Upper lobe of right lung (tissue), 1 donor: ENCODE measurements at regions not wholly inside any gene's neighbourhood (a gene's known extent, or its start where the extent isn't known, plus 50 kb on each side); places are given as distances from the start of the nearest gene placed in this dataset.

Experiments used
- ATAC-seq: fragments of 200-7000 bp; cut with Tn5 transposase; one replicate; pipeline ENCODE4 v1.9.1; 2020; ENCODE audit warnings: mild to moderate bottlenecking, moderate library complexity
- DNase-seq: peaks from one replicate; pipeline ENCODE4 v3.0.0-alpha.2; 2020
- H3K27ac ChIP-seq: fragments of 200-600 bp; one replicate; pipeline ENCODE4 v1.8.0; 2022
- H3K27me3 ChIP-seq: fragments of 200-600 bp; one replicate; pipeline ENCODE4 v1.8.0; 2022; ENCODE audit warnings: mild to moderate bottlenecking
- H3K36me3 ChIP-seq: fragments of 200-600 bp; one replicate; pipeline ENCODE4 v1.8.0; 2022
- H3K4me1 ChIP-seq: fragments of 200-600 bp; one replicate; pipeline ENCODE4 v1.8.0; 2022
- H3K4me3 ChIP-seq: fragments of 200-600 bp; one replicate; pipeline ENCODE4 v1.8.0; 2022; ENCODE audit warnings: mild to moderate bottlenecking
- H3K9me3 ChIP-seq: fragments of 200-600 bp; one replicate; pipeline ENCODE4 v1.8.0; 2022
- intact Hi-C: fragments of 100-400 bp; cut with DNase I; formaldehyde crosslinking; loops from one replicate; pipeline ENCODE4 v1.11.0; 2022
- TF ChIP-seq, protein P1 (sequence below): fragments of 200-600 bp; IDR thresholded peaks from one replicate; pipeline ENCODE4 v1.8.0; 2022; ENCODE audit warnings: antibody characterized with exemption
- donor health status: DM: no; HTN: yes; CAD: no; lungs with severe emphysema.

DNA sequence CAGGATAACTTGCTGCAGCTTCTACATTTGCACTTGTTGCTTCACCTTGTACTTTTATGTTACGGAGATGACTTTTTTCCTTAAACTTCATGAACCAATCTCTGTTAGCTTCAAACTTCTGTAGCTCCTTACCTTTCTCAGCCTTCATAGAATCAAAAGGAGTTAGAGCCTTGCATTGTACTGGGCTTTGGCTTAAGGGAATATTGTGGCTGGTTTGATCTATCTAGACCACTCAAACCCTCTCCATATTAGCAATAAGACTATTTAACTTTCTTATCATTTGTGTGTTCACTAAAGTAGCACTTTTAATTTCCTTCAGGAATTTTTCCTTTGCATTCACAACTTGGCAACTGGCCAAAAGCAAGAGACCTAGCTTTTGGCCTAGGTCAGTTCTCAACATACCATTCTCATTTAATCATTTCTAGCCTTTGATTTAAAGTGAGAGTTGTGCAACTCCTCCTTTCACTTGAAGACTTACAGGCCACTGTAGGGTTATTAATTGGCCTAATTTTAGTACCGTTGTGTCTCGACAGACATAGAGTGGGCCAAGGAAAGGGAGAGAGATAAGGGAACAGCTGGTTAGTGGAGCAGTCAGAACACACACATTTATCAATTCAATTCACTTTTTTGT, 63.7 kb downstream of the SHOC1 start:
- no peak for DNase-seq
- peak; percentile 68 for ATAC-seq
- H3K9me3 ChIP-seq: no peaks in the 10 kb centered on the region
- H3K27me3 ChIP-seq: no peaks in the 10 kb centered on the region
- intact Hi-C loops: no loop called here
- TF ChIP-seq, protein P1, sequence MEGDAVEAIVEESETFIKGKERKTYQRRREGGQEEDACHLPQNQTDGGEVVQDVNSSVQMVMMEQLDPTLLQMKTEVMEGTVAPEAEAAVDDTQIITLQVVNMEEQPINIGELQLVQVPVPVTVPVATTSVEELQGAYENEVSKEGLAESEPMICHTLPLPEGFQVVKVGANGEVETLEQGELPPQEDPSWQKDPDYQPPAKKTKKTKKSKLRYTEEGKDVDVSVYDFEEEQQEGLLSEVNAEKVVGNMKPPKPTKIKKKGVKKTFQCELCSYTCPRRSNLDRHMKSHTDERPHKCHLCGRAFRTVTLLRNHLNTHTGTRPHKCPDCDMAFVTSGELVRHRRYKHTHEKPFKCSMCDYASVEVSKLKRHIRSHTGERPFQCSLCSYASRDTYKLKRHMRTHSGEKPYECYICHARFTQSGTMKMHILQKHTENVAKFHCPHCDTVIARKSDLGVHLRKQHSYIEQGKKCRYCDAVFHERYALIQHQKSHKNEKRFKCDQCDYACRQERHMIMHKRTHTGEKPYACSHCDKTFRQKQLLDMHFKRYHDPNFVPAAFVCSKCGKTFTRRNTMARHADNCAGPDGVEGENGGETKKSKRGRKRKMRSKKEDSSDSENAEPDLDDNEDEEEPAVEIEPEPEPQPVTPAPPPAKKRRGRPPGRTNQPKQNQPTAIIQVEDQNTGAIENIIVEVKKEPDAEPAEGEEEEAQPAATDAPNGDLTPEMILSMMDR: no peak
- H3K4me1 ChIP-seq: no peaks in the 10 kb centered on the region
- no peak overlapping the region for H3K4me3 ChIP-seq
- no peak overlapping the region for H3K27ac ChIP-seq
- no peaks in the 10 kb centered on the region for H3K36me3 ChIP-seq

DNA sequence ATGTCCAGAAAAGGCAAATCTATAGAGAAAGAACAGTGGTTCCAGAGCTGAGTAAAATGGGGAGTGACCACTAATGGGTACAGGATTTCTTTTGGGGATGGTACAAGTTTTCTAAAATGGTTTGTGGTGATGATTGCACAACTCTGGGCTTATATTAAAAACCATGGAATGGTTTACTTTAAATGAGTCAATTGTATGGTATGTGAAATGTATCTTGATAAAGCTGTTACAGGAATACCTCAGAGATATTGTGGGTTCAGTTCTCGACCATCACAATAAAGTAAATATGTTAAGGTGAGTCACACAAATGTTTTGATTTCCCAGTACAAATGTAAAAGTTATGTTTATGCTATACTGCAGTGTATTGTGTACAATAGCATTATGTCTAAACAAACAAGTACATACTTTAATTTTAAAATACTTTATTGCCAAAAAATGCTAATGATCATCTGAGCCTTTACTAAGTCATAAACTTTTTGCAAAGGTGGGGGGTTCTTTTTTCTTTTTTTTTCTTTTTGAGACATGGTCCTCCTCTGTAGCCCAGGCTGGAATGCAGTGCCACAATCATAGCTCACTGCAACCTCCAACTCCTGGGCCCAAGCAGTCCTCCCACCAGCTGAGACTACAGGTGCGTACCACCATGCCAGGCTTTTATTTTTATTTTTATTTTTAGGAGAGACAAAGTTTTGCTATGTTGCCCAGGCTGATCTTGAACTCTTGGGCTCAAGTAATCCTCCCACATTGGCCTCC, 65.9 kb downstream of the SHOC1 start:
- TF ChIP-seq, protein P1: no peak
- Histone ChIP-seq H3K27me3 (no peaks in the 10 kb centered on the region), H3K36me3 (no peaks in the 10 kb centered on the region), H3K27ac (no peak overlapping the region), H3K9me3 (no peaks in the 10 kb centered on the region), H3K4me1 (no peaks in the 10 kb centered on the region), H3K4me3 (no peak overlapping the region)
- no peak for DNase-seq
- ATAC-seq: no peak
- intact Hi-C loops: no loop called here

DNA sequence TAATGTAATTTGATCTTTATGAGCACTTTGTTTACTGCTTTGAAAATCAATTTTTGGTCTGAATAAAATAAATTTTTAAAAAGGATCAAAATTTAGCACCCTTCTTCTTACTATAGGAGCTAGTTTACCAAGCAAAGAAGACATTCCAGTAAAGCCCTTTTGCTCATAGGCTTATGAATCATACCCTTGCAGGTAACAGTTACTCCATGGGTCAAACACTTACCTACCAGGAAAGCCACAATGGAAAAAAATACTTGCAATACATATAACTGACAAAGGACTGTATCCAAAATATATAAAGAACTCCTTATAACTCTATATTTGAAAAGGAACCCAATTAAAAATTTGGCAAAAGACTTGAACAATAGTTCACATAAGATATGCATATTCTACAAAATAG, 66.6 kb downstream of the SHOC1 start:
- Histone ChIP-seq H3K27me3 (no peaks in the 10 kb centered on the region), H3K9me3 (no peaks in the 10 kb centered on the region), H3K27ac (no peak overlapping the region), H3K4me1 (no peaks in the 10 kb centered on the region), H3K4me3 (no peak overlapping the region), H3K36me3 (no peaks in the 10 kb centered on the region)
- DNase-seq (no peak), ATAC-seq (no peak)
- intact Hi-C loops: no loop called here
- TF ChIP-seq, protein P1: no peak

DNA sequence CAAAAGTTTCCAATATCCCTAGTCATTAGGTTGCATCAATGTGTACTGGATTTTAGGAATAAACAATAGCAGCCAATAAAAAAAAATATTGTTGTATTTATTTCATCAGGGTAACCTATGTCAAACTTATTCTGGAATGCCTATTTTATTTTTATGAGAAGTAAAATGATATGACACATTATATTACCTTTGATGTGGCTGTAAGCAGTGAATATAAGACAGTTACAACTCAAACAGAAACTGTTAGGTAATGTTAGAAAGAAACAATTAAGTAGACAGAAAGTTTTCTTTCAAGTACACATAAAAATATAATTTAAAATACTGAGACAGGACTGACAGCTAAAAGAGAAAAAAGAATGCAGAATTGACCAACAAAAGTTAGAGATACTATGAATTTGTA, 65.5 kb downstream of the GNG10 start:
- intact Hi-C loops: no loop called here
- no peaks in the 10 kb centered on the region for H3K4me1 ChIP-seq
- ATAC-seq: no peak

DNA sequence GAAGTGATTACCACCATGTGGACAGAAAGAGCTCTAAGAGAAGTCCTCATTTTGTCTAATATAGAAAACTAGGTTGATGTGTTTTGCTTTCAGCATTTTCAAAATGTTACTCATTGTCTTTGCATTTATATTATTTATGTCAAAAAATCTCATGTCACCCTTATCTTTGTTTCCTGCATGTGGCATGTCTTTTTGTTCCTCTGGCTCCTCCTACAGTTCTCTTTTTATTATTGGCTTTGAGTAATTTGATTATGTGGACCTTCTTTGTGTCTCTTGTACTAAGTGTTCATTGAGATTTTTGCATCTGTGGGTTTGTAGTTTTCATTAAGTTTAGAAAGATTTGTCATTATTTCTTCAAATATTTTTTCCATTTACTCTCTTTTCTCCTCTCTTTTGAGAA, 58.8 kb downstream of the GNG10 start:
- TF ChIP-seq, protein P1: peak; percentile 14
- intact Hi-C loops: no loop called here
- ATAC-seq (no peak), DNase-seq (no peak)
- no peaks in the 10 kb centered on the region for H3K27me3 ChIP-seq
- no peak overlapping the region for H3K27ac ChIP-seq
- no peaks in the 10 kb centered on the region for H3K4me1 ChIP-seq
- no peak overlapping the region for H3K4me3 ChIP-seq
- no peaks in the 10 kb centered on the region for H3K36me3 ChIP-seq
- H3K9me3 ChIP-seq: no peaks in the 10 kb centered on the region

More for the DNA sequence above, 65.5 kb downstream of the GNG10 start:
- no peak for DNase-seq
- H3K27me3 ChIP-seq: no peaks in the 10 kb centered on the region
- H3K9me3 ChIP-seq: no peaks in the 10 kb centered on the region
- TF ChIP-seq, protein P1: no peak
- no peaks in the 10 kb centered on the region for H3K36me3 ChIP-seq
- H3K4me3 ChIP-seq: no peak overlapping the region
- H3K27ac ChIP-seq: no peak overlapping the region
